Small intestine (tissue), 7 donors: ENCODE measurements at regions not wholly inside any gene's neighbourhood (a gene's known extent, or its start where the extent isn't known, plus 50 kb on each side); places are given as distances from the start of the nearest gene placed in this dataset.
A peak's percentile ranks its signal among the peaks of the same experiment; 100 is the strongest.

ENCODE experiments used
- DNase-seq, 2 donors: peaks; one replicate each; pipeline versions ENCODE4 v3.0.0 to v3.0.0-alpha.2; 2013
- FAIRE-seq: peaks from 2 replicates; lab custom pipeline; 2012; peaks lifted over from hg19 to GRCh38; lab: Jason Lieb, UNC
- H3K27ac ChIP-seq, 3 donors: one replicate each; pipeline ENCODE4 v1.5.1; 2013; ENCODE audit warnings: low read length in 2 of 3, mild to moderate bottlenecking in 2 of 3, control low read depth in 1 of 3, inconsistent platforms in 1 of 3, low read depth in 1 of 3, moderate library complexity in 1 of 3
- H3K27me3 ChIP-seq, 3 donors: one replicate each; pipeline ENCODE4 v1.6.1; 2013; ENCODE audit warnings: low read length in 3 of 3, inconsistent platforms in 1 of 3; ENCODE audit not compliant: control insufficient read depth in 3 of 3, insufficient read depth in 3 of 3
- H3K36me3 ChIP-seq, 3 donors: one replicate each; pipeline ENCODE4 v1.6.1; 2013; ENCODE audit warnings: low read length in 3 of 3, inconsistent platforms in 1 of 3, low read depth in 1 of 3, mild to moderate bottlenecking in 1 of 3, moderate library complexity in 1 of 3; ENCODE audit not compliant: control insufficient read depth in 3 of 3, insufficient read depth in 2 of 3
- H3K4me1 ChIP-seq, 3 donors: one replicate each; pipeline ENCODE4 v1.6.1; 2013; ENCODE audit warnings: low read length in 2 of 3, inconsistent platforms in 1 of 3, low read depth in 1 of 3, mild to moderate bottlenecking in 1 of 3, moderate library complexity in 1 of 3; ENCODE audit not compliant: control insufficient read depth in 3 of 3, insufficient read depth in 2 of 3
- H3K4me3 ChIP-seq, 3 donors: one replicate each; pipeline ENCODE4 v1.5.1; 2013; ENCODE audit warnings: low read length in 3 of 3, control low read depth in 1 of 3, inconsistent platforms in 1 of 3, low read depth in 1 of 3, mild to moderate bottlenecking in 1 of 3, moderate library complexity in 1 of 3
- H3K9me3 ChIP-seq, 2 donors: one replicate each; pipeline ENCODE4 v1.6.1; 2013; ENCODE audit warnings: low read depth in 1 of 2, low read length in 1 of 2; ENCODE audit not compliant: control insufficient read depth in 2 of 2, insufficient read depth in 1 of 2
- WGBS, 3 donors: extraction: QIAGEN DNeasy Blood & Tissue Kit; methylation state at CpG; one replicate each; pipeline ENCODE4 v1.1.7; 2013; 5-methylcytosine and 5-hydroxymethylcytosine counted together
- donor health status: healthy with polysubstance abuse.
- donor health status: control.
- donor health status: control.
- donor health status: Bipolar disorder and iron deficiency.
- donor health status: healthy.

DNA sequence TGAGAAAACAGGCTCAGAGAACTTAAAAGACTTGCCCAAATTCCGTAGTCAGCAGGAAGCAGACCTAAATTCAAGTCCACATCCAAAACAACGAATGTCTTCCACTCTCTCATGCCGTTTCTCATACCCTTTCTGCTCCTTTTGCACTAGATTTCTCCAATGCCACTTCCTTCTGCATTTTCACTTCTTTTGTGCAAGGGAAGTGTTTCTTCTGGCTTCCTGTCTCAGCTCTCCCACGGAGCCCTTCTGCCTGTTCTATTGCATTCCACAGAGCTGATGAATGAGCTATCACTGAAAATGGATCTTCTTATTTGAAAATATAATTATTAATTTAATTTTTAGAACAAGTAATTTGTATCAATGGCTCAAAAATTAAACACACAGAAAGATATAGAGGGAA, 56.1 kb upstream of the STK24 start:
- no peak overlapping the region for H3K4me3 ChIP-seq
- FAIRE-seq (no peak), DNase-seq (no peak)
- no peaks in the 10 kb centered on the region for H3K27me3 ChIP-seq
- H3K4me1 ChIP-seq, result peaks cover 0 to 2% (median 0%) of the 10 kb centered on the region in 3 donors
- 53 to 81% (median 58%) methylated on average over 4 of the region's 4 CpGs for WGBS, 3 donors
- peaks cover 0 to 2% of the 10 kb centered on the region in 2 donors for H3K9me3 ChIP-seq
- H3K36me3 ChIP-seq, result no peaks in the 10 kb centered on the region
- H3K27ac ChIP-seq, result no peak overlapping the region

- 19 to 69% (median 26%) methylated on average over 3 of the region's 3 CpGs for WGBS, 3 donors
- DNase-seq (peak; percentile 11 to 68), FAIRE-seq (no peak)
Observed at GRCh38 chr13:98629055-98629454, 52.1 kb upstream of the STK24 start.

More at GRCh38 chr13:98629055-98629454, 52.1 kb upstream of the STK24 start:
- Histone ChIP-seq H3K27ac (no peak overlapping the region), H3K4me3 (no peak overlapping the region), H3K36me3 (no peaks in the 10 kb centered on the region), H3K9me3 (peaks cover 0 to 3% of the 10 kb centered on the region in 2 donors), H3K27me3 (no peaks in the 10 kb centered on the region), H3K4me1 (peaks cover 0 to 2% (median 0%) of the 10 kb centered on the region in 3 donors)
